ENCODE measurements at regions not wholly inside any gene's neighbourhood (a gene's known extent, or its start where the extent isn't known, plus 50 kb on each side); places are given as distances from the start of the nearest gene placed in this dataset.

DNA sequence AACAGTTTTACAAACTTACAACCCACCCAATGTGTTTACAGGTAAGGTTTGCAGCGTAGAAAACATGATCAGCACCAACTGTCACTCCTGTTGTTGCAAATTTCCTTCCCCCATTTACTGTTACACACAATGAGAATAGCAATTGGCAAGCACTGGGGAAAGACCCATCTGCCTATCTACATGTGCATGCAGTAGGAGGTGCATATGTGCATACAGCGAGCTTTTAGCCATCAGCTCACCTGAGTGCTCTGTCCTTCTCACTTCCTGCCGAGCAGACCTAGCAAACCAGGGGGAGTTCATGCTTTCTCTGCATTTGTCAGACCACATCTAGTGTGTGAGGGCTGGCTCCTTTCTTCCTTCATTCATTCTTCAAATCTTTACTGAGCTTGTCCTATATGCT is 49.9 kb upstream of the ARL4C start:
- TF ChIP-seq EP300 (IDR thresholded peaks at IDR 0.05) = no peak
- TF ChIP-seq POLR2AphosphoS5 (IDR thresholded peaks at IDR 0.05) = no peak
- no peak for TF ChIP-seq POLR2A (IDR thresholded peaks at IDR 0.05)
- TF ChIP-seq, protein P1, sequence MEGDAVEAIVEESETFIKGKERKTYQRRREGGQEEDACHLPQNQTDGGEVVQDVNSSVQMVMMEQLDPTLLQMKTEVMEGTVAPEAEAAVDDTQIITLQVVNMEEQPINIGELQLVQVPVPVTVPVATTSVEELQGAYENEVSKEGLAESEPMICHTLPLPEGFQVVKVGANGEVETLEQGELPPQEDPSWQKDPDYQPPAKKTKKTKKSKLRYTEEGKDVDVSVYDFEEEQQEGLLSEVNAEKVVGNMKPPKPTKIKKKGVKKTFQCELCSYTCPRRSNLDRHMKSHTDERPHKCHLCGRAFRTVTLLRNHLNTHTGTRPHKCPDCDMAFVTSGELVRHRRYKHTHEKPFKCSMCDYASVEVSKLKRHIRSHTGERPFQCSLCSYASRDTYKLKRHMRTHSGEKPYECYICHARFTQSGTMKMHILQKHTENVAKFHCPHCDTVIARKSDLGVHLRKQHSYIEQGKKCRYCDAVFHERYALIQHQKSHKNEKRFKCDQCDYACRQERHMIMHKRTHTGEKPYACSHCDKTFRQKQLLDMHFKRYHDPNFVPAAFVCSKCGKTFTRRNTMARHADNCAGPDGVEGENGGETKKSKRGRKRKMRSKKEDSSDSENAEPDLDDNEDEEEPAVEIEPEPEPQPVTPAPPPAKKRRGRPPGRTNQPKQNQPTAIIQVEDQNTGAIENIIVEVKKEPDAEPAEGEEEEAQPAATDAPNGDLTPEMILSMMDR (IDR thresholded peaks at IDR 0.05) = no peak
- ATAC-seq (ENCODE audit: low FRiP score in 2 of 2) = no peak

More for the DNA sequence above, 49.9 kb upstream of the ARL4C start:
- Histone ChIP-seq H3K4me3 (no peak overlapping the region), H3K36me3 (no peaks in the 10 kb centered on the region), H3K27me3 (no peaks in the 10 kb centered on the region), H3K4me1 (peaks cover 0 to 4% (median 0%) of the 10 kb centered on the region in 4 donors), H3K9me3 (no peaks in the 10 kb centered on the region), H3K27ac (no peak overlapping the region)
- 88 to 98% methylated on average over 3 of the region's 3 CpGs for WGBS, 2 donors
- no peak for DNase-seq
